RWPE2 (cell line): ENCODE measurements at regions not wholly inside any gene's neighbourhood (a gene's known extent, or its start where the extent isn't known, plus 50 kb on each side); places are given as distances from the start of the nearest gene placed in this dataset.

Source experiments
- ATAC-seq: fragments of 200-7000 bp; cut with Tn5 transposase; 3 replicates; pipeline ENCODE4 v1.9.1; 2021; ENCODE audit warnings: low read depth
- DNase-seq: peaks from one replicate; pipeline ENCODE4 v3.0.0-alpha.2; 2020; ENCODE audit warnings: low spot score
- H3K27ac ChIP-seq: fragments of 450-650 bp; 2 replicates; pipeline ENCODE4 v1.5.1; 2017; ENCODE audit warnings: mild to moderate bottlenecking; ENCODE audit not compliant: poor library complexity, severe bottlenecking
- H3K27me3 ChIP-seq: fragments of 250-450 bp; sonication (Bioruptor Pico); 2 replicates; pipeline ENCODE4 v1.5.1; 2021; ENCODE audit warnings: mild to moderate bottlenecking, moderate library complexity; ENCODE audit not compliant: insufficient read depth, poor library complexity, severe bottlenecking
- H3K36me3 ChIP-seq: fragments of 250-450 bp; sonication (Bioruptor Pico); 2 replicates; pipeline ENCODE4 v1.5.1; 2020; ENCODE audit warnings: low read depth, mild to moderate bottlenecking, moderate library complexity
- H3K4me1 ChIP-seq: fragments of 250-450 bp; sonication (Bioruptor Pico); 2 replicates; pipeline ENCODE4 v1.5.1; 2021; ENCODE audit warnings: mild to moderate bottlenecking, moderate library complexity; ENCODE audit not compliant: insufficient read depth, poor library complexity, severe bottlenecking
- H3K4me3 ChIP-seq: fragments of 250-450 bp; sonication (Bioruptor Pico); 2 replicates; pipeline ENCODE4 v1.5.1; 2021; ENCODE audit warnings: mild to moderate bottlenecking, moderate library complexity; ENCODE audit not compliant: severe bottlenecking
- H3K9me3 ChIP-seq: fragments of 250-450 bp; sonication (Bioruptor Pico); 2 replicates; pipeline ENCODE4 v1.5.1; 2021; ENCODE audit warnings: mild to moderate bottlenecking, moderate library complexity; ENCODE audit not compliant: severe bottlenecking
- TF ChIP-seq, protein P1 (sequence below): fragments of 450-650 bp; IDR thresholded peaks from one replicate; pipeline ENCODE4 v1.5.1; 2017; ENCODE audit warnings: mild to moderate bottlenecking, moderate library complexity; ENCODE audit not compliant: poor library complexity, severe bottlenecking

DNA sequence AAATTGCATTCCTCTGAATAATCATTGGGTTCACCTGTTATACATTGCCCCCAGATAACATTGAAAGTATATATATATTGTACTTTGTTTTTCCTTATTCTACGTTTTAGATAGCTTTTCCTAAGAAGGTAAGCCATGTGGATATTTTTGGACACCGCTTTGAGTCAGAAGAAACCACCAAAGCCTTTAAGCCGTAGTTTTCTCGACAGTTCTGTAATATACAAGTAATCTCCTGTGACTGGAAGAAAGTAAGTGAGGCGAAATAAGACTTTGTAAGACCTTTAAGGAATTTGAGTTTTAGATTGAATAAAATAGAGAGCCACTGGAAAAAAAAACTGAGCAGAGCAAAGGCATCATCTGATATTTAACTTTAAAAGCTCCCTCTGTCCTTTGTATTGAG is 1092.0 kb downstream of the DIPK2A start:
- DNase-seq (no peak), ATAC-seq (no peak)
- Histone ChIP-seq H3K27ac (no peak overlapping the region), H3K4me1 (no peaks in the 10 kb centered on the region), H3K36me3 (no peaks in the 10 kb centered on the region), H3K27me3 (no peaks in the 10 kb centered on the region), H3K4me3 (no peak overlapping the region), H3K9me3 (no peaks in the 10 kb centered on the region)
- TF ChIP-seq, protein P1, sequence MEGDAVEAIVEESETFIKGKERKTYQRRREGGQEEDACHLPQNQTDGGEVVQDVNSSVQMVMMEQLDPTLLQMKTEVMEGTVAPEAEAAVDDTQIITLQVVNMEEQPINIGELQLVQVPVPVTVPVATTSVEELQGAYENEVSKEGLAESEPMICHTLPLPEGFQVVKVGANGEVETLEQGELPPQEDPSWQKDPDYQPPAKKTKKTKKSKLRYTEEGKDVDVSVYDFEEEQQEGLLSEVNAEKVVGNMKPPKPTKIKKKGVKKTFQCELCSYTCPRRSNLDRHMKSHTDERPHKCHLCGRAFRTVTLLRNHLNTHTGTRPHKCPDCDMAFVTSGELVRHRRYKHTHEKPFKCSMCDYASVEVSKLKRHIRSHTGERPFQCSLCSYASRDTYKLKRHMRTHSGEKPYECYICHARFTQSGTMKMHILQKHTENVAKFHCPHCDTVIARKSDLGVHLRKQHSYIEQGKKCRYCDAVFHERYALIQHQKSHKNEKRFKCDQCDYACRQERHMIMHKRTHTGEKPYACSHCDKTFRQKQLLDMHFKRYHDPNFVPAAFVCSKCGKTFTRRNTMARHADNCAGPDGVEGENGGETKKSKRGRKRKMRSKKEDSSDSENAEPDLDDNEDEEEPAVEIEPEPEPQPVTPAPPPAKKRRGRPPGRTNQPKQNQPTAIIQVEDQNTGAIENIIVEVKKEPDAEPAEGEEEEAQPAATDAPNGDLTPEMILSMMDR, result no peak

DNA sequence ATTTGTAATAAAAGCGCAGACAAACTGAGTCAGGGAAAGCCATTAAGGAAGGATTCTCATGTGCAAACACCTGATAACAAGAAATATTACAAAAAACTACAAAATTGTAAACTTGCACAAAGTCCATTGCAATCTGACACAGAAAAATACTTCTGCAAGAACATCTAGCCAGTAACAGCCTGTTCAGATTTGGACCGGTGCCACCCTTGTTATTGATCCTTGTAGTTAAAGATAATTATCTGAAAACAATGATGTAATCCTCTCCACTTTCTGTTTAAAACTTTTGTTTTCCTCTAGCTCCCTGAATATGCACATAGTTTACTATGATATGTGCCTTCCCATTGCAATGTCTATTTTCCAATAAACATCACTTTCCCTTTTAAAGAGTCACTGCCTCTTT is 1090.2 kb downstream of the PLOD2 start:
- DNase-seq (no peak), ATAC-seq (no peak)
- H3K9me3 ChIP-seq, result no peaks in the 10 kb centered on the region
- TF ChIP-seq, protein P1, result no peak
- no peak overlapping the region for H3K27ac ChIP-seq
- H3K27me3 ChIP-seq, result no peaks in the 10 kb centered on the region
- H3K36me3 ChIP-seq, result no peaks in the 10 kb centered on the region
- no peaks in the 10 kb centered on the region for H3K4me1 ChIP-seq
- no peak overlapping the region for H3K4me3 ChIP-seq

DNA sequence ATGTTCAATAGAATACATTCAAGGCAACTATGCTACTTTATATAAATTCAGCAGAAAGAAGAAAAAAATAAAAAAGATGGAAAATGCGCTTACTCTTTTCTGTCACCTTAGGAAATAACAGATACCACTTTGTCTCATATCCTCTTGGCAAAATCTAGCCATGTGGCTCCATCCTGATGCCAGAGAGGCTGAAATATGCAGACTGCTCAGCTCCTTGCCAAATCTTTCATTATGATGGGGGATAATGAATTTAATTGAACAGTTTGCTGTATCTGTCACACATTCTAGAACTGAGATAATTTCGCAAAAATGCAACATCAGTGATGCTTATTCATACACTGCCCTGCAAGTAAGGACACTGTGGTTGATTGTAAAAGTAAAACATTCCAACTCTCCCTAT is 1081.5 kb downstream of the PLOD2 start:
- H3K4me1 ChIP-seq, result no peaks in the 10 kb centered on the region
- no peak overlapping the region for H3K27ac ChIP-seq
- H3K9me3 ChIP-seq, result no peaks in the 10 kb centered on the region
- no peaks in the 10 kb centered on the region for H3K36me3 ChIP-seq
- no peak for ATAC-seq
- peaks cover 7% of the 10 kb centered on the region for H3K27me3 ChIP-seq
- TF ChIP-seq, protein P1, result no peak
- DNase-seq, result no peak
- no peak overlapping the region for H3K4me3 ChIP-seq

DNA sequence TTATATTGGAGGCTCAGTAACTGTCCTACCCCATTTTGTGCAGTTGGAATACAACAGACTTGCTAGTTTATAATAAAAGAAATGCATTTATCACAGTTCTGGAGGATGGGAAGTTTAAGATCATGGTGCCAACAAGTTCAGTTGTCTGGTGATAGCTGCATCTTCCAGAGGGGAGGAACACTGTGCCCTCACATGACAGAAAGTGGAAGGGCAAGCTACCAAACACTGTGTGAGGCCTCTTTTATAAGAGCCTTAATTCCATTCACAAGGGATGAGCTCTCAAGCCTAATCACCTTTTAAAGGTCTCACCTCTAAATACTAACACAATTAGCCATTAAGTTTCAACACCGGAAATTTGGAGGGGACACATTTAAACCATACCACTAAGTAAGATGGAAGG is 1073.9 kb downstream of the PLOD2 start:
- Histone ChIP-seq H3K4me3 (no peak overlapping the region), H3K4me1 (no peaks in the 10 kb centered on the region), H3K27ac (no peak overlapping the region), H3K27me3 (peaks cover 7% of the 10 kb centered on the region), H3K9me3 (no peaks in the 10 kb centered on the region), H3K36me3 (no peaks in the 10 kb centered on the region)
- ATAC-seq, result no peak
- no peak for DNase-seq
- TF ChIP-seq, protein P1, result no peak

DNA sequence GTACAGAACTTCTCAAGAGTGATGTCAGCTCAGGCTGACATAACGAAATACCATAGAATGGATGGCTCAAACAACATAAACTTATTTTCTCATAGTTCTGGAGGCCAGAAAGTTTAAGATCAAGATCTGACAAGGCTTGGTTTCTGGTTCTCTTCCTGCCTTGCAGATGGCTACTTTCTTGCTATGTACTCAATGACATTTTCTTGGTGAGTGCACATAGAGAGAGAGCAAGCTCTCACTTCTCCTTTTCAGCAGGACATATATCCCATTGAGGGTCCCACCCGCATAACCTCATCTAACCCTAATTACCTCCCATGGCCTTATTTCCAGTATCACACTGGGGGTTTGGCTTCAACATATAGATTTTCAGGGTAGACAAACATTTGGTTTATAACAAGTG is 1072.1 kb downstream of the PLOD2 start:
- TF ChIP-seq, protein P1, result no peak
- DNase-seq (no peak), ATAC-seq (no peak)
- H3K4me1 ChIP-seq, result no peaks in the 10 kb centered on the region
- H3K36me3 ChIP-seq, result no peaks in the 10 kb centered on the region
- H3K27me3 ChIP-seq, result peaks cover 4% of the 10 kb centered on the region
- no peak overlapping the region for H3K27ac ChIP-seq
- H3K9me3 ChIP-seq, result no peaks in the 10 kb centered on the region
- H3K4me3 ChIP-seq, result no peak overlapping the region
